Spinal cord (tissue), 9 donors: ENCODE measurements at regions not wholly inside any gene's neighbourhood (a gene's known extent, or its start where the extent isn't known, plus 50 kb on each side); places are given as distances from the start of the nearest gene placed in this dataset.

Experiments
- DNase-seq, 6 donors: peaks; one replicate each; pipeline versions ENCODE4 v3.0.0 to v3.0.0-alpha.2; 2013 to 2015; ENCODE audit warnings: low spot score in 6 of 6, low read depth in 4 of 6
- H3K27ac ChIP-seq: one replicate; pipeline ENCODE4 v1.5.1; 2013; ENCODE audit warnings: low read depth, low read length, control low read depth
- H3K27me3 ChIP-seq: one replicate; pipeline ENCODE4 v1.6.1; 2013; ENCODE audit warnings: low read length; ENCODE audit not compliant: control insufficient read depth, insufficient read depth
- H3K36me3 ChIP-seq: one replicate; pipeline ENCODE4 v1.6.1; 2013; ENCODE audit warnings: low read length; ENCODE audit not compliant: control insufficient read depth, insufficient read depth
- H3K4me1 ChIP-seq: one replicate; pipeline ENCODE4 v1.6.1; 2013; ENCODE audit warnings: low read length; ENCODE audit not compliant: control insufficient read depth, insufficient read depth
- H3K4me3 ChIP-seq: one replicate; pipeline ENCODE4 v1.5.1; 2013; ENCODE audit warnings: low read depth, low read length, control low read depth
- H3K9me3 ChIP-seq: one replicate; pipeline ENCODE4 v1.6.1; 2013; ENCODE audit warnings: low read length; ENCODE audit not compliant: control insufficient read depth, insufficient read depth
- WGBS: methylation state at CpG from one replicate; pipeline ENCODE4 v1.1.5; 2013; ENCODE audit warnings: missing lambda C conversion rate; ENCODE audit not compliant: insufficient coverage; 5-methylcytosine and 5-hydroxymethylcytosine counted together
- donor health status: healthy.

DNA sequence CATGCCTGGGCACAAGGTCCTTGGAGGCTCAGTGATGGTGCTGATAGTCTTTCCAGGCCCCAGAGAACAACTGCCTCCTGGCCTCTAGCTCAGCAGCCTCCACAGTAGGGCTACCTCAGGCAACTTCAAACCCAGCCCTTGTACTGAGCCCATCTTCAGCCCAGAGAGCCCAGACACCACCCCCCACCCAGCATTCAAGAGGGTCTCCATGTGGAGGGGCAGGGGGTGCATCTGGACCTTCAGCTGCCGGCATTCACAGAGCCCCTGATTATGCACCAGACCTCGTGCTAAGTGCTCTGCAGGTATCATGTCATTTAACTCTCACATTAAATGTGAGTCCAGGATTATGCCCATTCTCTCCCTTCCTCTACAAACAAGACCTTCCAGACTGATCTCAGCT is 197.0 kb upstream of the ZC3H12A start:
- Histone ChIP-seq H3K4me1 (peaks cover 8% of the 10 kb centered on the region), H3K9me3 (no peaks in the 10 kb centered on the region), H3K27me3 (peaks cover 2% of the 10 kb centered on the region), H3K27ac (no peak overlapping the region), H3K4me3 (no peak overlapping the region), H3K36me3 (no peaks in the 10 kb centered on the region)
- no CpG with 5 or more reads among the region's 2 CpGs for WGBS
- DNase-seq, result no peak

DNA sequence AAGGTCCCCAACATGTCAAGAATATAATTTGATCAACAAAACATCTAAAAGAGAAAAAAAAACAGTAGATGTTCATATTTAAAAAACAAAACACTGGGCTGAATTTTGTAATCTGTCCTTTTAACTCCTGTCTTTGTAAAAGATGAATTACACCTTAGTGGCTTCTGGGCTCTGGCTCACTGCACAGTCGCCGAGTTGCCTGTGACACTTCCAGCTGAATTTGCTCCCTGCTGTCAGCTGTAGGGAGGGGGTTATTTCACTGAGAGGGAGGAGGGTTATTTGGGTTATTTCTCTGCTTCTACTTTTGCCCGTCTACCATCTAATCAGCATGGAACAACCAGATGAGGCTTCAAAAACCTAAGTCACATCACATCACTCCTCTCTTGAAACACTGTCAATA is 193.0 kb upstream of the ZC3H12A start:
- Histone ChIP-seq H3K9me3 (no peaks in the 10 kb centered on the region), H3K27me3 (peaks cover 2% of the 10 kb centered on the region), H3K4me3 (no peak overlapping the region), H3K4me1 (no peaks in the 10 kb centered on the region), H3K27ac (no peak overlapping the region), H3K36me3 (no peaks in the 10 kb centered on the region)
- WGBS, result 43% methylated on average over 1 of the region's 3 CpGs
- peak in 1 of 6 donors; percentile 80 for DNase-seq

- no peak overlapping the region for H3K4me3 ChIP-seq
- 18% methylated on average over 3 of the region's 6 CpGs for WGBS
- no peak overlapping the region for H3K27ac ChIP-seq
These were observed 191.6 kb upstream of the ZC3H12A start for GRCh38 chr1:37282764-37283163.

GRCh38 chr1:37284053-37284452 is 190.3 kb upstream of the ZC3H12A start:
- 75% methylated on average over 2 of the region's 4 CpGs for WGBS

More at GRCh38 chr1:37282764-37283163, 191.6 kb upstream of the ZC3H12A start:
- DNase-seq, result peak in 2 of 6 donors; percentile 39 to 61
- H3K27me3 ChIP-seq, result peaks cover 2% of the 10 kb centered on the region
- H3K4me1 ChIP-seq, result no peaks in the 10 kb centered on the region
- H3K9me3 ChIP-seq, result no peaks in the 10 kb centered on the region
- no peaks in the 10 kb centered on the region for H3K36me3 ChIP-seq

DNA sequence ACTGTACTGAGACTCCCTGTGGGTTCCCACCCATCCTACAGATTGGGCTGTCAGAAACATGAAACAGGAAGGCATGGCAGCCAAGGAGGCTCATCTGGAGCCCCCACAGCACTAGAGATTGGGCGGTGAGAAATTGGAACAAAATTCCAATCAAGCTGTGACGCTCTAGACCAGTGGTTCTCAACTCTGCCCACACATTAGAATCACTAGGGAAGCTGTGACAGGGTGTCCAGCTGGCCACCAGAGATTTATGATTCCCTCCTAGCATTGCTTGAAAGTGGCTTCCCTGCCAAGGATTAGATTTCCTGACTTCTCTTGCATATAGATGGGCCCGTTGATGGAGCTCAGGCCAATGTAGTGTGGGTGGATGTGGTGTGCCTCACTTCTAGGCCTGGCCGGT is 187.5 kb upstream of the ZC3H12A start:
- no peak for DNase-seq

More at GRCh38 chr1:37284053-37284452, 190.3 kb upstream of the ZC3H12A start:
- Histone ChIP-seq H3K27me3 (no peaks in the 10 kb centered on the region), H3K36me3 (no peaks in the 10 kb centered on the region), H3K4me1 (no peaks in the 10 kb centered on the region), H3K9me3 (no peaks in the 10 kb centered on the region), H3K27ac (no peak overlapping the region), H3K4me3 (no peak overlapping the region)
- DNase-seq, result no peak

GRCh38 chr1:37288900-37289299 is 185.5 kb upstream of the ZC3H12A start:
- H3K27ac ChIP-seq, result no peak overlapping the region
- no peak for DNase-seq
- H3K4me3 ChIP-seq, result no peak overlapping the region
- WGBS, result 100% methylated on average over 2 of the region's 3 CpGs
- peaks cover 21% of the 10 kb centered on the region for H3K4me1 ChIP-seq
- no peaks in the 10 kb centered on the region for H3K9me3 ChIP-seq
- no peaks in the 10 kb centered on the region for H3K36me3 ChIP-seq
- no peaks in the 10 kb centered on the region for H3K27me3 ChIP-seq

More for the DNA sequence above, 187.5 kb upstream of the ZC3H12A start:
- H3K9me3 ChIP-seq, result no peaks in the 10 kb centered on the region
- H3K27ac ChIP-seq, result no peak overlapping the region
- H3K36me3 ChIP-seq, result no peaks in the 10 kb centered on the region
- no peak overlapping the region for H3K4me3 ChIP-seq
- no peaks in the 10 kb centered on the region for H3K27me3 ChIP-seq
- WGBS, result 89% methylated on average over 3 of the region's 4 CpGs
- peaks cover 9% of the 10 kb centered on the region for H3K4me1 ChIP-seq

DNA sequence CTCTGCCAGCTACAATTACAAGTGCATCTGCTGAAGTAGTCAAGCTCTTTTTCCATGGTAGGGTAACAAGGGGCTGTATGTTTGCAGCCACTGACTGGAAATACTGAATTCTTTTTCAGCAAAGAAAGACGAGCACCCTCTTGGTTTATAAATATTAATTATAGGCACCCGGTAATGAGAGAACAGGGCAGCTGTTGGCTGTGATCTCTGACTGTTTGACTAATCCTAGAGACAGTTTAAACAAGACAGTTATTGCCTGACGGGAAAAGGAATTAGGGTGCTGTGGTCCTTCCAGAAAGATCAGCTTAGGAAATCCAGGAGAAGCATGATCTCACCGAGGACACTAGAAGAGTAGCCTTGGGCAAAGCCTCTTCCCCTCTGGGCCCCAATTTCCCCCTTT is 183.7 kb upstream of the ZC3H12A start:
- DNase-seq, result peak in 1 of 6 donors; percentile 39
- Histone ChIP-seq H3K4me1 (peaks cover 29% of the 10 kb centered on the region), H3K27ac (no peak overlapping the region), H3K4me3 (no peak overlapping the region), H3K9me3 (no peaks in the 10 kb centered on the region), H3K27me3 (no peaks in the 10 kb centered on the region), H3K36me3 (no peaks in the 10 kb centered on the region)
- 14% methylated on average over 2 of the region's 4 CpGs for WGBS

- no peak overlapping the region for H3K27ac ChIP-seq
- DNase-seq, result no peak
- peaks cover 29% of the 10 kb centered on the region for H3K4me1 ChIP-seq
- H3K36me3 ChIP-seq, result no peaks in the 10 kb centered on the region
- H3K9me3 ChIP-seq, result no peaks in the 10 kb centered on the region
- WGBS, result 77% methylated on average over 8 of the region's 9 CpGs
- no peak overlapping the region for H3K4me3 ChIP-seq
- no peaks in the 10 kb centered on the region for H3K27me3 ChIP-seq
These were observed 181.6 kb upstream of the ZC3H12A start for GRCh38 chr1:37292789-37293188.

DNA sequence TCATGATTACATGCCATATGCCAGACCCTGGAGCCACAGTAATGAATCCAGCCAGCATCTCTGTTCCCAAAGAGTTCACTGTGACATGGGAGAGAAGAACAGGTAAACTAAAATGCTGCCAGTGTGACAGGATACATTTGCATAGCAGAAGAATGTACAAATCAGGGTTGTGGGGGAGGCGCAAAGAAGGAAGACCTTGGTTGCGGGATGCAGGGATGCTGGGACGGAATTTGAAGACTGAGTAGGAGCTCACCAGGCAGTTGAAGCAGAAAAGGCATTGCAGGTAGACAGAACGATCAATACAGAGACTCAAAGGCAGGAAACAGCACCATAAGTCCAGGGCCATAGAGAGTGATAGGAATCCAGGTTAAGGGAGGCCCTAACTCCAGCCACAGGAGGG is 180.3 kb upstream of the ZC3H12A start:
- peaks cover 31% of the 10 kb centered on the region for H3K4me1 ChIP-seq
- DNase-seq, result no peak
- no peaks in the 10 kb centered on the region for H3K9me3 ChIP-seq
- no peaks in the 10 kb centered on the region for H3K36me3 ChIP-seq
- H3K27ac ChIP-seq, result no peak overlapping the region
- no peaks in the 10 kb centered on the region for H3K27me3 ChIP-seq
- H3K4me3 ChIP-seq, result no peak overlapping the region
- 84% methylated on average over 4 of the region's 4 CpGs for WGBS

GRCh38 chr1:37294529-37294928 is 179.9 kb upstream of the ZC3H12A start:
- no peaks in the 10 kb centered on the region for H3K9me3 ChIP-seq
- no peaks in the 10 kb centered on the region for H3K27me3 ChIP-seq
- 47% methylated on average over 3 of the region's 6 CpGs for WGBS
- H3K36me3 ChIP-seq, result no peaks in the 10 kb centered on the region
- peaks cover 35% of the 10 kb centered on the region for H3K4me1 ChIP-seq
- no peak overlapping the region for H3K4me3 ChIP-seq
- no peak overlapping the region for H3K27ac ChIP-seq
- peak in 2 of 6 donors; percentile 45 to 77 for DNase-seq
